Kidney epithelial cell (primary cell): ENCODE measurements at regions not wholly inside any gene's neighbourhood (a gene's known extent, or its start where the extent isn't known, plus 50 kb on each side); places are given as distances from the start of the nearest gene placed in this dataset.

Experiments
- DNase-seq: peaks from one replicate; pipeline ENCODE4 v3.0.0-alpha.2; 2010; ENCODE audit warnings: low read depth
- H3K27me3 ChIP-seq: 2 replicates; pipeline ENCODE4 v1.6.0; 2011; ENCODE audit warnings: low read length; ENCODE audit not compliant: control insufficient read depth, insufficient read depth
- H3K36me3 ChIP-seq: 2 replicates; pipeline ENCODE4 v1.5.1; 2011; ENCODE audit warnings: low read length; ENCODE audit not compliant: control insufficient read depth, insufficient read depth
- H3K4me3 ChIP-seq: 2 replicates; pipeline ENCODE4 v1.5.1; 2011; ENCODE audit warnings: low read depth, mild to moderate bottlenecking, control low read depth, low read length
- CTCF ChIP-seq: IDR thresholded peaks from 2 replicates; pipeline ENCODE4 v1.5.1; 2011; ENCODE audit warnings: mild to moderate bottlenecking, moderate library complexity, low read length, control low read depth, inconsistent platforms; ENCODE audit not compliant: insufficient read depth, poor library complexity, severe bottlenecking

- DNase-seq: no peak
Measured at GRCh38 chr7:81433692-81434331, 336.0 kb downstream of the HGF start.

GRCh38 chr7:81433206-81433605 lies 336.6 kb downstream of the HGF start:
- no peak for TF ChIP-seq CTCF

More at GRCh38 chr7:81433692-81434331, 336.0 kb downstream of the HGF start:
- Histone ChIP-seq H3K4me3 (no peak overlapping the region), H3K27me3 (no peaks in the 10 kb centered on the region), H3K36me3 (no peaks in the 10 kb centered on the region)
- no peak for TF ChIP-seq CTCF

GRCh38 chr7:81430761-81431160 lies 339.1 kb downstream of the HGF start:
- no peaks in the 10 kb centered on the region for H3K36me3 ChIP-seq
- H3K27me3 ChIP-seq: no peaks in the 10 kb centered on the region
- TF ChIP-seq CTCF: no peak
- no peak for DNase-seq
- H3K4me3 ChIP-seq: no peak overlapping the region

More at GRCh38 chr7:81433206-81433605, 336.6 kb downstream of the HGF start:
- no peak for DNase-seq
- Histone ChIP-seq H3K27me3 (no peaks in the 10 kb centered on the region), H3K4me3 (no peak overlapping the region), H3K36me3 (no peaks in the 10 kb centered on the region)

- H3K27me3 ChIP-seq: no peaks in the 10 kb centered on the region
- no peak for TF ChIP-seq CTCF
- H3K36me3 ChIP-seq: no peaks in the 10 kb centered on the region
- no peak for DNase-seq
- H3K4me3 ChIP-seq: no peak overlapping the region
Measured at GRCh38 chr7:81430150-81430549, 339.7 kb downstream of the HGF start.

GRCh38 chr7:81427461-81427860 lies 342.4 kb downstream of the HGF start:
- no peak overlapping the region for H3K4me3 ChIP-seq
- H3K36me3 ChIP-seq: no peaks in the 10 kb centered on the region
- no peak for DNase-seq
- TF ChIP-seq CTCF: no peak
- H3K27me3 ChIP-seq: no peaks in the 10 kb centered on the region

GRCh38 chr7:81420526-81421226 lies 349.2 kb downstream of the HGF start:
- no peak for TF ChIP-seq CTCF
- no peak for DNase-seq
- H3K4me3 ChIP-seq: no peak overlapping the region

More at GRCh38 chr7:81420526-81421226, 349.2 kb downstream of the HGF start:
- H3K36me3 ChIP-seq: no peaks in the 10 kb centered on the region
- no peaks in the 10 kb centered on the region for H3K27me3 ChIP-seq
